B cell (primary cell): ENCODE measurements at regions not wholly inside any gene's neighbourhood (a gene's known extent, or its start where the extent isn't known, plus 50 kb on each side); places are given as distances from the start of the nearest gene placed in this dataset.

Experiments
- CTCF ChIP-seq: fragments of 200-600 bp; IDR thresholded peaks from one replicate; pipeline ENCODE4 v1.8.0; 2022; ENCODE audit warnings: antibody characterized with exemption, mild to moderate bottlenecking
- EZH2 ChIP-seq: IDR thresholded peaks from 2 replicates; pipeline ENCODE4 v1.6.1; 2012; ENCODE audit warnings: borderline replicate concordance, low read depth, mild to moderate bottlenecking, moderate library complexity, low read length; ENCODE audit not compliant: insufficient read depth, poor library complexity, severe bottlenecking

GRCh38 chrX:97849951-97850350 lies 966.2 kb downstream of the RPA4 start:
- no peak for TF ChIP-seq CTCF
- no peak for TF ChIP-seq EZH2
